BLaER1 treated with 17β-estradiol and CSF1 and Interleukin-3, amounts not matched to agents 10 nM and 100 nM (cell line): ENCODE measurements at regions not wholly inside any gene's neighbourhood (a gene's known extent, or its start where the extent isn't known, plus 50 kb on each side); places are given as distances from the start of the nearest gene placed in this dataset.

Source experiments
- H3K27ac ChIP-seq, 11 experiments: shearing (Covaris generic); formaldehyde crosslinking; 2 replicates each; pipeline ENCODE4 v1.8.1; 2022
- H3K27me3 ChIP-seq, 11 experiments: shearing (Covaris generic); formaldehyde crosslinking; 2 replicates each; pipeline ENCODE4 v1.8.1; 2022
- H3K36me3 ChIP-seq, 11 experiments: shearing (Covaris generic); formaldehyde crosslinking; 2 replicates each; pipeline ENCODE4 v1.8.1; 2022
- H3K4me1 ChIP-seq, 10 experiments: shearing (Covaris generic); formaldehyde crosslinking; 2 replicates each; pipeline ENCODE4 v1.8.1; 2022
- H3K4me2 ChIP-seq, 11 experiments: shearing (Covaris generic); formaldehyde crosslinking; 2 replicates each; pipeline ENCODE4 v1.8.1; 2022
- H3K4me3 ChIP-seq, 10 experiments: shearing (Covaris generic); formaldehyde crosslinking; 2 replicates each; pipeline ENCODE4 v1.8.1; 2022
- H3K9ac ChIP-seq, 11 experiments: shearing (Covaris generic); formaldehyde crosslinking; 2 replicates each; pipeline ENCODE4 v1.8.1; 2022
- H3K9me3 ChIP-seq, 11 experiments: shearing (Covaris generic); formaldehyde crosslinking; replicated peaks in 1 of 11; 2 replicates each; pipeline ENCODE4 v1.8.1; 2022
- H4K20me1 ChIP-seq, 11 experiments: shearing (Covaris generic); formaldehyde crosslinking; 2 replicates each; pipeline ENCODE4 v1.8.1; 2022
- Cebpa-rat ChIP-seq, 11 experiments: shearing (Covaris generic); IDR thresholded peaks; 2 replicates each; pipeline ENCODE4 v1.8.1; 2022

DNA sequence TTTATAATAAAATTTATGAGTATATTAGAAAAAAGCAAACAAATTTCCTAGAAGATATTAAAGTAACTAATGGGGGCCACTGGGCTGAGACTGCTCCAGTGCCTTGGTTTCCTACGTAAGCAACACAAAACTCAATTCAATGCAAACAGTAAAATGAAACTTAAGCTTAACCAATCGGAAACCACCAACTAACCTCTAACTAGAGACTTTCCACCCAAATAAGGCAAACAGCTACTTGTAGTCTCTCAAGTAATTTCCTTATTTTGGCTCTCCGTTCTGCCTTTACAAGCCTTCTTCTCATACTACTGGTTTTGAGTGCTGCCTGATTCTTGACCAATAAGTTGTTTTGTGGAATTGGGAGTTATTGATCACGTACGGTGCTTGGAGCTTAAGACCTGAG lies 167.3 kb upstream of the VEGFC start:
- Histone ChIP-seq H4K20me1 (no peaks in the 10 kb centered on the region), H3K9ac (no peak overlapping the region), H3K4me3 (no peak overlapping the region), H3K27ac (no peak overlapping the region), H3K9me3 (peaks cover 10 to 15% (median 13%) of the 10 kb centered on the region in 11 experiments), H3K36me3 (no peaks in the 10 kb centered on the region; a peak in 1 of 22 replicates), H3K27me3 (no peaks in the 10 kb centered on the region), H3K4me2 (no peak overlapping the region), H3K4me1 (no peaks in the 10 kb centered on the region)
- TF ChIP-seq Cebpa-rat (IDR thresholded peaks at IDR 0.05): no peak

DNA sequence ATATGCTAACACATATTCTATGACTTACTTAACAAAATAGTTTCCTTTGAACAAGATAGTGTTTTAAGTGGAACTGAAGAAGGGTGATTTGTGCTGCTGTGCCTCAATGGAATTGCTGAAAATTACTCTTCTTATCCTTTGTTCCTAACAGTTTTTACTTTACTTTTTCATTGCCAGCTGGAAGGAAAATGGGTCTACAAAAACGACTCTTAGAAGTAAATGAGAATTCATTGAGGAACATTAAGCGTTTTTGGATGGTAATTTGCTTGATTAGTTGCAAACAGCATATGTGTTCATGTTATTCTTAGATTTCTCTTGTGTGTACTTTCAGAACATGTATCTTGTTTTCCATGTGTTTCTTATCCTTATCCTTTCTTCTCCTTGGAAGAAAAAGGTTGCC lies 170.4 kb upstream of the VEGFC start:
- no peaks in the 10 kb centered on the region for H3K36me3 ChIP-seq
- no peaks in the 10 kb centered on the region for H3K4me1 ChIP-seq
- no peak overlapping the region for H3K27ac ChIP-seq
- H3K27me3 ChIP-seq: no peaks in the 10 kb centered on the region
- no peak overlapping the region for H3K4me2 ChIP-seq
- H3K4me3 ChIP-seq: no peak overlapping the region
- H3K9me3 ChIP-seq: no peaks in the 10 kb centered on the region
- TF ChIP-seq Cebpa-rat (IDR thresholded peaks at IDR 0.05): no peak
- no peaks in the 10 kb centered on the region for H4K20me1 ChIP-seq
- no peak overlapping the region for H3K9ac ChIP-seq

DNA sequence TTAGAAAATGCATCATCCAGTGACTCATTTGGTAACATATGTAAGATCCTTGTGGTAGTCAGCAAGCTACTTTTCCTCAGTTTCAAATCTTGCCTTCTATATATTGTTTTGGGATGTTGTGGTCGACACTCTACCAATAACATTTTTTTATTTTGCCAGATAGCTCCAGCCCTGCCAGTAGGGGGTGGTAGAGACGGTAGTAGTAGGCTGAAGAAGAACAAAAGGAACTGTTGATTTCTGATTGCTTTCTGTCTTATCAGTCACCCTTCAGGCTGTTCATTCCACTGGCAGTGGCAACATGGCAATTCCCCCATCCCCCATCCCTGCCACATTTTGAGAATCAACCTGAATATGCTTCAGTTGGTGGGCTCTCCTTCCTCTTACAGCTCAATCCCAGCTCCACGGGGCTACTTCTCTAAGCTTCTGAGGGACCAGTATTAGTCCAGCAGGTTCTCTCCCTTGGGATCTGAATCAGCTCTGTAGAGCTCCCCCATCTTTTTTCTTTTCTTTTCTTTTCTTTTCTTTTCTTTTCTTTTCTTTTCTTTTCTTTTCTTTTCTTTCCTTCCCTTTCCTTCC lies 171.5 kb upstream of the VEGFC start:
- no peak overlapping the region for H3K9ac ChIP-seq
- H4K20me1 ChIP-seq: no peaks in the 10 kb centered on the region
- no peak overlapping the region for H3K4me2 ChIP-seq
- no peak for TF ChIP-seq Cebpa-rat (IDR thresholded peaks at IDR 0.05)
- H3K27ac ChIP-seq: no peak overlapping the region
- no peaks in the 10 kb centered on the region for H3K9me3 ChIP-seq
- no peaks in the 10 kb centered on the region for H3K27me3 ChIP-seq
- no peaks in the 10 kb centered on the region for H3K4me1 ChIP-seq
- H3K4me3 ChIP-seq: no peak overlapping the region
- H3K36me3 ChIP-seq: no peaks in the 10 kb centered on the region

DNA sequence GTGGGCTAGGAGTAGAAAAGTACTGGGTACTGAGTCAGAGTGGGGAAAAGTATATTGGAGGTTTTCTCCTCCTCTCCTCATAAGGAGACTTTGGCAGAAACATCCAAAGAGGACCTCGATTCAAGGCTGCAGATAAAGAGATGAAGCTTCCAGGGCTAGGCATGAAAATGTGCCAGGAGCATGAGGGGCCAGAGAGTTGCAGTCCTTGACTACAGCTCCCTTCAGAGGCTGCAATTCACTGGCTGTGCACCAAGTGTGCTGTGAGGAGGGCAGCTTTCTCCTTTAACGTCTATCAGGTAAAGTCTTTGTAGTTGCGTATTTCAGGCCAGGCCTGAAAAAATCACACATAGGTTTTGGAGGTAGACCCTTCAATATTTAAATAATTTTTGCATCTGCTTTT lies 174.9 kb upstream of the VEGFC start:
- H4K20me1 ChIP-seq: no peaks in the 10 kb centered on the region
- no peaks in the 10 kb centered on the region for H3K4me1 ChIP-seq
- H3K27ac ChIP-seq: no peak overlapping the region
- H3K9ac ChIP-seq: no peak overlapping the region
- no peak for TF ChIP-seq Cebpa-rat (IDR thresholded peaks at IDR 0.05)
- H3K36me3 ChIP-seq: no peaks in the 10 kb centered on the region
- H3K9me3 ChIP-seq: no peaks in the 10 kb centered on the region
- no peaks in the 10 kb centered on the region for H3K27me3 ChIP-seq
- H3K4me2 ChIP-seq: no peak overlapping the region
- no peak overlapping the region for H3K4me3 ChIP-seq

DNA sequence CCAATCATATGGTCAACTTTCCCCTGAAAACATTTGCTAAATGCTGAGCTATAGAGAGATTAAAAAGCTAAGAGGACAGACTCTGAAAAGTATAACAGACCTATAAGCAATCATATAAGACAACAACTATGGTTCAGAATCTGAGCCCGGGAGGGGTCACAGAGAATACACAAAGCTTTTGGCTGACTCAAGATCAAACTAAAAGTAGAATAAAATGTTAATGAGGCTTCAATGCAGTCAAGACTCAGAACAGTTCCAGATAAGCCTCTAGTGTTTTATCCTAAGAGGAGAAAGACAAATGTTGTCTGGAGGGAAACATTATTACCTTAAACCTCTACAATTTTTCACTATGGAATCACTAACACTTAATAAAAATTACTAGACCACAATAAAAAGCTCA lies 175.4 kb upstream of the VEGFC start:
- Histone ChIP-seq H3K4me1 (no peaks in the 10 kb centered on the region), H4K20me1 (no peaks in the 10 kb centered on the region), H3K27ac (no peak overlapping the region), H3K4me2 (no peak overlapping the region), H3K36me3 (no peaks in the 10 kb centered on the region), H3K27me3 (no peaks in the 10 kb centered on the region), H3K9me3 (no peaks in the 10 kb centered on the region), H3K9ac (no peak overlapping the region), H3K4me3 (no peak overlapping the region)
- no peak for TF ChIP-seq Cebpa-rat (IDR thresholded peaks at IDR 0.05)

DNA sequence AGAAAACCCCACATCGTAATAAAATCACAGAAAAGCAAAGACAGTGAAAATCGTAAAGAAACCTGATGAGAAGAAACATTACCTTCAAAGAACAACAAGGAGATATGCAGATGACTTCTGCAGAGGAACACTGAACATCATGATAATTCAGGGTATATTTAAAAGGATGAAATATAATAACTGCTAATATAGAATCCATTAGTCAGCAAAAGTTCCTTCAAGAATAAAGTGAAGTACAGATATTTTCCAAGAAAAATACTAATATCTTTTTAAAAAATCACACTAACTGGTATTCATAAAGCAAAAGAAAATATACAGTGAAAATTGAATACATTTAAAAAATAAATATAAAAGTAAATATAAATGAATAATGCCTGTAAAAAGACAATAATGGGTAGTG lies 176.3 kb upstream of the VEGFC start:
- Histone ChIP-seq H3K27ac (no peak overlapping the region), H3K4me3 (no peak overlapping the region), H4K20me1 (no peaks in the 10 kb centered on the region), H3K4me2 (no peak overlapping the region), H3K9me3 (no peaks in the 10 kb centered on the region), H3K4me1 (no peaks in the 10 kb centered on the region), H3K27me3 (no peaks in the 10 kb centered on the region), H3K9ac (no peak overlapping the region), H3K36me3 (no peaks in the 10 kb centered on the region)
- no peak for TF ChIP-seq Cebpa-rat (IDR thresholded peaks at IDR 0.05)

DNA sequence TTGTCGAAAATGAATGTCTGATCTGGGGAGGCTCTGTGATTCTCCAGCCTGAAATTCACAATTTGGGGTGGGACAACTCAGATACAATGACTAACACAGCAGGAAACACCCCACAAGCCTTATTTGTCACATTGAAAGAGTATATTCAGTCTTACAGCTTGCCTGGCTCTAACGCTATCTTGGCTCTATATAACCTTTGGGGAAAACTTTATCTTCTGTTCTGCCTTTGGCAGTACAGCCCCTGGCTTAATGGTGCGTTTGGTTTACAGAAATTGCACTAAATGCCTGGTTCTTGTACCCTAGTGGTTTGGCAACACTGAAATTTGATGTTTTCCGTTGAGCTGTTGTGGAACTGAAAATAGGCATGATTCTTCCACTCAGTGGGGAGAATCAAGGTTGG lies 178.1 kb upstream of the VEGFC start:
- Histone ChIP-seq H4K20me1 (no peaks in the 10 kb centered on the region), H3K9me3 (no peaks in the 10 kb centered on the region), H3K4me3 (no peak overlapping the region), H3K27ac (no peak overlapping the region), H3K4me2 (no peak overlapping the region), H3K4me1 (no peaks in the 10 kb centered on the region), H3K9ac (no peak overlapping the region), H3K36me3 (no peaks in the 10 kb centered on the region), H3K27me3 (no peaks in the 10 kb centered on the region)
- no peak for TF ChIP-seq Cebpa-rat (IDR thresholded peaks at IDR 0.05)

DNA sequence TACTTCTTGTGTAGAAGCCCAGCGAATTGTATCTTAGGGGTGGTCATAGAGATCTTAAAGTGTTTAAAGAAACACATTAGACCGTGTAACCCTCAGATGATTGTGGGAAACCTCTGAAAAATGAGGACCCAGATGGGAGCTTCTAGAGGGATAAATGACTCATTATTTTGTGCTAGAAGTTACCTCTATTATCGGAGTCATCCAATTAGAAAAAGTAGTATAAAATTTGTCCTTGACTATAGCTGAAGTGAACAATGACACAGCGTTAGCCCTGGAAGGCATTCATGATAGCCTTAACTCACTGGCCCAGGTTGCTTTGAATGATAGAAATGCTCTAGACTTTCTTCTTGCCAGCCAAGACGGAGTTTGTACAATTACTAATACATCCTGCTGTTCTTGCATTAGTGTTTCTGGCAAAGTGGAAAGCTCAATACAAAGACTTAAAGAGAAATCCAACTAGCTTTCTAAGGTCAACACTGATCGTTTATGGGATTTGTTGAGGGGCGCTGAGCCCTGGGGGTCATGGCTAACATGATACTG lies 178.9 kb upstream of the VEGFC start:
- no peak overlapping the region for H3K27ac ChIP-seq
- H3K9me3 ChIP-seq: no peaks in the 10 kb centered on the region
- no peak overlapping the region for H3K4me3 ChIP-seq
- no peak overlapping the region for H3K4me2 ChIP-seq
- no peak for TF ChIP-seq Cebpa-rat (IDR thresholded peaks at IDR 0.05)
- H3K4me1 ChIP-seq: no peaks in the 10 kb centered on the region
- H3K36me3 ChIP-seq: no peaks in the 10 kb centered on the region
- H4K20me1 ChIP-seq: no peaks in the 10 kb centered on the region
- H3K9ac ChIP-seq: no peak overlapping the region
- no peaks in the 10 kb centered on the region for H3K27me3 ChIP-seq

DNA sequence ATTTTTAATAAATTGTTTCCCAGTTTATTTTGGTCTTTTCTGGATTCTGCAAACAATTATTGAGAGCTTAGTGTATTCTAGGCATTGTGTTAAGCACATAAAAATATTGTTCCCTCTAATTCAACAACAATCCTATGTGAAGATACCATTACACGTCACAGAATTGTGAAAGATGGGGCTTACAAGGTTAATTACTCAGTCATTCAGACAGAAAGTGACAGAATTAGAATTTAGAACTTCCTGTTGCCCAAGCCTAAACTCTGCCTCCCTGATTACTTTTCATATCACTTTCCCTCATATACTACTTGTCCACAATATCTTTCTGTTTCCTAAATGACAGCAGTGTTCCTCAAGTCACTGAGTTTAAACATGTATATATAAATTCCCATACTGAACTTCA lies 186.7 kb upstream of the VEGFC start:
- no peaks in the 10 kb centered on the region for H3K27me3 ChIP-seq
- peak overlapping the region in 3 of 11 experiments; percentile 5 to 30 (median 22); a peak in 2 of 22 replicates for H3K27ac ChIP-seq
- H3K4me3 ChIP-seq: no peak overlapping the region
- peaks cover 0 to 9% (median 0%) of the 10 kb centered on the region in 11 experiments; a peak in 3 of 22 replicates for H3K9me3 ChIP-seq
- no peak for TF ChIP-seq Cebpa-rat (IDR thresholded peaks at IDR 0.05)
- peak overlapping the region in 5 of 11 experiments; percentile 15 to 44 (median 30); a peak in 9 of 22 replicates for H3K4me2 ChIP-seq
- no peaks in the 10 kb centered on the region for H3K36me3 ChIP-seq
- peaks cover 0 to 28% (median 11%) of the 10 kb centered on the region in 10 experiments; a peak in 11 of 20 replicates for H3K4me1 ChIP-seq
- H4K20me1 ChIP-seq: no peaks in the 10 kb centered on the region
- H3K9ac ChIP-seq: no peak overlapping the region

DNA sequence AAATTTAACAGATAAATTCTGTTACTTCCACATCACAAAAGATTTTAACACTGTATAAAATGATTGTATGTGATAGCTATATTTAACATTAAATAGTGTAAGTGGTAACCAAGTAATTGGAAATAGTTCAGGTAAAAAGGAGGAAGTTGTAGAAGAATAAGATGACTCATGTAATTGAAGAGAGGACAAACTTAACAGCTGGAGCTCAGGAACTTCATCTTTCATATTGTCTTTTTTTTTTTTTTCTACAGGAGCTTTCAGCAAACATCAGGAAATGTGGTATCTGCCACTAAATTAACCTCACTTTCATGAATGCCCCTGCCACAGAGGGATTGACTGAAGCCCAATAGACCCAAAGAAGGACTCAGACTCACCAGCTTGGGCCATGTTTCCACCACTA lies 188.4 kb upstream of the VEGFC start:
- H3K4me2 ChIP-seq: peak overlapping the region in 6 of 11 experiments; percentile 4 to 74 (median 46); a peak in 8 of 22 replicates
- TF ChIP-seq Cebpa-rat (IDR thresholded peaks at IDR 0.05): no peak
- H4K20me1 ChIP-seq: no peaks in the 10 kb centered on the region
- H3K9ac ChIP-seq: no peak overlapping the region
- peaks cover 0 to 28% (median 11%) of the 10 kb centered on the region in 10 experiments; a peak in 11 of 20 replicates for H3K4me1 ChIP-seq
- no peaks in the 10 kb centered on the region for H3K27me3 ChIP-seq
- H3K9me3 ChIP-seq: peaks cover 0 to 9% (median 0%) of the 10 kb centered on the region in 11 experiments; a peak in 3 of 22 replicates
- no peaks in the 10 kb centered on the region for H3K36me3 ChIP-seq
- H3K27ac ChIP-seq: peak overlapping the region in 4 of 11 experiments; percentile 34 to 52 (median 36); a peak in 5 of 22 replicates
- H3K4me3 ChIP-seq: no peak overlapping the region
